B cell (primary cell): ENCODE measurements at regions not wholly inside any gene's neighbourhood (a gene's known extent, or its start where the extent isn't known, plus 50 kb on each side); places are given as distances from the start of the nearest gene placed in this dataset.

Experiments
- EZH2 ChIP-seq: IDR thresholded peaks from 2 replicates; pipeline ENCODE4 v1.6.1; 2012; ENCODE audit warnings: borderline replicate concordance, low read depth, mild to moderate bottlenecking, moderate library complexity, low read length; ENCODE audit not compliant: insufficient read depth, poor library complexity, severe bottlenecking
- TF ChIP-seq, protein P1 (sequence below): fragments of 200-600 bp; IDR thresholded peaks from one replicate; pipeline ENCODE4 v1.8.0; 2022; ENCODE audit warnings: antibody characterized with exemption, mild to moderate bottlenecking

DNA sequence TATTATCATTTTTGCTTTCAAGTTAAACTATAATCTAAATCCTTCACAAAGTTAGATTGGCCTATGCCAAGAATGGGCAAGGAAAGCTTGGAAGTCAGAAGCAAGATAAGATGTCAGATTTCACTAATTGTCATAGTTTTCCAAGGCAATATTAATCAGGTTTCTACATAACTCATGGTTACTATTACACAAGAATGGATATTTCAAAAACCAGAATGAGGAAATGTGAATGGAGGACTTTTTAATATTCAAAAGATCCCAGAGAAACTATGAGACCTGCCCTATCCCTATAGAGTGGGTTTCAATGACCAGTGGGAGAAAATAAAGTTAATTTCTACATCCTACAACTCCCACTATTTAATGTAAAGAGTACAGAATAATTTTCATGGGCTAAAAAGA, 203.2 kb downstream of the CASP12 start:
- TF ChIP-seq, protein P1, sequence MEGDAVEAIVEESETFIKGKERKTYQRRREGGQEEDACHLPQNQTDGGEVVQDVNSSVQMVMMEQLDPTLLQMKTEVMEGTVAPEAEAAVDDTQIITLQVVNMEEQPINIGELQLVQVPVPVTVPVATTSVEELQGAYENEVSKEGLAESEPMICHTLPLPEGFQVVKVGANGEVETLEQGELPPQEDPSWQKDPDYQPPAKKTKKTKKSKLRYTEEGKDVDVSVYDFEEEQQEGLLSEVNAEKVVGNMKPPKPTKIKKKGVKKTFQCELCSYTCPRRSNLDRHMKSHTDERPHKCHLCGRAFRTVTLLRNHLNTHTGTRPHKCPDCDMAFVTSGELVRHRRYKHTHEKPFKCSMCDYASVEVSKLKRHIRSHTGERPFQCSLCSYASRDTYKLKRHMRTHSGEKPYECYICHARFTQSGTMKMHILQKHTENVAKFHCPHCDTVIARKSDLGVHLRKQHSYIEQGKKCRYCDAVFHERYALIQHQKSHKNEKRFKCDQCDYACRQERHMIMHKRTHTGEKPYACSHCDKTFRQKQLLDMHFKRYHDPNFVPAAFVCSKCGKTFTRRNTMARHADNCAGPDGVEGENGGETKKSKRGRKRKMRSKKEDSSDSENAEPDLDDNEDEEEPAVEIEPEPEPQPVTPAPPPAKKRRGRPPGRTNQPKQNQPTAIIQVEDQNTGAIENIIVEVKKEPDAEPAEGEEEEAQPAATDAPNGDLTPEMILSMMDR, result no peak
- no peak for TF ChIP-seq EZH2
